Stimulated activated CD8-positive, alpha-beta memory T cell treated with anti-CD3 and anti-CD28 coated beads, Interleukin-7, amount 100 ng/mL, for 4 hours (primary cell): ENCODE measurements at regions not wholly inside any gene's neighbourhood (a gene's known extent, or its start where the extent isn't known, plus 50 kb on each side); places are given as distances from the start of the nearest gene placed in this dataset.
"Not testable (repeated sequence)": the region's sequence is repeated elsewhere in the genome, so short reads cannot be mapped to it uniquely, and the experiment has no call there.

ENCODE experiments used
- DNase-seq, 2 donors: peaks; one replicate each; pipeline ENCODE4 v3.0.0-alpha.2; 2020; ENCODE audit warnings: low read depth in 2 of 2

- DNase-seq: no peak
Observed at GRCh38 chr5:126031989-126032716, 391.1 kb upstream of the GRAMD2B start.

- no peak for DNase-seq
Observed at GRCh38 chr5:126043688-126044087, 379.5 kb upstream of the GRAMD2B start.

GRCh38 chr5:126044111-126044668, 379.0 kb upstream of the GRAMD2B start:
- DNase-seq: no peak

- no peak for DNase-seq
Observed at GRCh38 chr5:126044931-126045565, 378.2 kb upstream of the GRAMD2B start.

GRCh38 chr5:126046318-126046717, 376.9 kb upstream of the GRAMD2B start:
- DNase-seq: no peak

GRCh38 chr5:126046846-126047571, 376.2 kb upstream of the GRAMD2B start:
- DNase-seq: no peak

- DNase-seq: no peak
Observed at GRCh38 chr5:126052120-126052519, 371.1 kb upstream of the GRAMD2B start.

- DNase-seq: no peak
Observed at GRCh38 chr5:126052791-126053190, 370.4 kb upstream of the GRAMD2B start.

- no peak for DNase-seq
Observed at GRCh38 chr5:126053630-126054029, 369.6 kb upstream of the GRAMD2B start.

GRCh38 chr5:126054577-126055347, 368.4 kb upstream of the GRAMD2B start:
- DNase-seq: no peak

GRCh38 chr5:126055348-126055729, 367.9 kb upstream of the GRAMD2B start:
- DNase-seq: no peak

GRCh38 chr5:126056352-126056751, 366.9 kb upstream of the GRAMD2B start:
- no peak for DNase-seq

GRCh38 chr5:126056851-126057622, 366.2 kb upstream of the GRAMD2B start:
- no peak for DNase-seq

- not testable (repeated sequence) for DNase-seq
Observed at GRCh38 chr5:126058392-126058791, 364.8 kb upstream of the GRAMD2B start.

GRCh38 chr5:126062398-126063221, 360.6 kb upstream of the GRAMD2B start:
- DNase-seq: no peak

GRCh38 chr5:126065061-126065460, 358.1 kb upstream of the GRAMD2B start:
- DNase-seq: no peak

- no peak for DNase-seq
Observed at GRCh38 chr5:126066836-126067235, 356.4 kb upstream of the GRAMD2B start.

- no peak for DNase-seq
Observed at GRCh38 chr5:126067404-126067803, 355.8 kb upstream of the GRAMD2B start.

- DNase-seq: no peak
Observed at GRCh38 chr5:126069329-126069728, 353.9 kb upstream of the GRAMD2B start.

- no peak for DNase-seq
Observed at GRCh38 chr5:126070481-126070880, 352.7 kb upstream of the GRAMD2B start.
